Body of pancreas (tissue), 4 donors: ENCODE measurements at regions not wholly inside any gene's neighbourhood (a gene's known extent, or its start where the extent isn't known, plus 50 kb on each side); places are given as distances from the start of the nearest gene placed in this dataset.

Source experiments
- CTCF ChIP-seq, 7 experiments: fragments of 450-650 bp in 4 of 7; fragments of 200-600 bp in 3 of 7; sonication (generic) in 3 of 7; IDR thresholded peaks; one replicate each; pipeline ENCODE4 v1.5.1; 2016 to 2019; ENCODE audit warnings: antibody characterized with exemption in 7 of 7
- POLR2A ChIP-seq, 3 donors: fragments of 450-650 bp; IDR thresholded peaks; one replicate each; pipeline ENCODE4 v1.6.1; 2016; ENCODE audit warnings: antibody characterized with exemption in 3 of 3, mild to moderate bottlenecking in 2 of 3

- TF ChIP-seq CTCF (IDR thresholded peaks at IDR 0.05), result no peak
- no peak for TF ChIP-seq POLR2A (IDR thresholded peaks at IDR 0.05)
These were observed 220.8 kb downstream of the QKI start for GRCh38 chr6:163635315-163635714.
